Upper lobe of right lung (tissue), 1 donor: ENCODE measurements at regions not wholly inside any gene's neighbourhood (a gene's known extent, or its start where the extent isn't known, plus 50 kb on each side); places are given as distances from the start of the nearest gene placed in this dataset.
A peak's percentile ranks its signal among the peaks of the same experiment; 100 is the strongest.

Experiments
- ATAC-seq: fragments of 200-7000 bp; cut with Tn5 transposase; one replicate; pipeline ENCODE4 v1.9.1; 2020; ENCODE audit warnings: mild to moderate bottlenecking, moderate library complexity
- DNase-seq: peaks from one replicate; pipeline ENCODE4 v3.0.0-alpha.2; 2020
- H3K27ac ChIP-seq: fragments of 200-600 bp; one replicate; pipeline ENCODE4 v1.8.0; 2022
- H3K27me3 ChIP-seq: fragments of 200-600 bp; one replicate; pipeline ENCODE4 v1.8.0; 2022; ENCODE audit warnings: mild to moderate bottlenecking
- H3K36me3 ChIP-seq: fragments of 200-600 bp; one replicate; pipeline ENCODE4 v1.8.0; 2022
- H3K4me1 ChIP-seq: fragments of 200-600 bp; one replicate; pipeline ENCODE4 v1.8.0; 2022
- H3K4me3 ChIP-seq: fragments of 200-600 bp; one replicate; pipeline ENCODE4 v1.8.0; 2022; ENCODE audit warnings: mild to moderate bottlenecking
- H3K9me3 ChIP-seq: fragments of 200-600 bp; one replicate; pipeline ENCODE4 v1.8.0; 2022
- intact Hi-C: fragments of 100-400 bp; cut with DNase I; formaldehyde crosslinking; loops from one replicate; pipeline ENCODE4 v1.11.0; 2022
- TF ChIP-seq, protein P1 (sequence below): fragments of 200-600 bp; IDR thresholded peaks from one replicate; pipeline ENCODE4 v1.8.0; 2022; ENCODE audit warnings: antibody characterized with exemption
- donor health status: DM: no; HTN: yes; CAD: no; lungs with severe emphysema.

DNA sequence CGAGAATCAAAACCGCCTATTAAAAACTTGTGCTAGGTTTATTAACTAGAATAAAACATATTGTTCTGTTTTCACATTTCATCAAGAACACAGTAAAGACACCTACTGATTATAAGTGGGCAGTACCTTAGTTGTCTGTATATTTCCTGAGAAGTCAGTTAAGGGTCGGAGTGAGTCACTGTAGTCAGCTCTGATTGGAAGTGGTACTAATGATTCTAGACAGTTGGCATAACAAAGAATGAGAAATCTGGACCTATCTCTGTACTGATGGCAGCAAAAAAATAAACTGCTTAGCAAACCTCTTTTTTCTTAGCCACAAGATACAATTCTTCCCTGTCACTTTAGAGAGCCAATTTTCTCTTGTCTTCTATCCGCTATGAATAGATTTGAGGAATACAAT is 387.3 kb upstream of the ADGRB3 start:
- Histone ChIP-seq H3K4me3 (no peak overlapping the region), H3K36me3 (no peaks in the 10 kb centered on the region), H3K27ac (no peak overlapping the region), H3K27me3 (no peaks in the 10 kb centered on the region), H3K9me3 (peaks cover 5% of the 10 kb centered on the region), H3K4me1 (no peaks in the 10 kb centered on the region)
- ATAC-seq (no peak), DNase-seq (no peak)
- intact Hi-C loops: no loop called here
- TF ChIP-seq, protein P1, sequence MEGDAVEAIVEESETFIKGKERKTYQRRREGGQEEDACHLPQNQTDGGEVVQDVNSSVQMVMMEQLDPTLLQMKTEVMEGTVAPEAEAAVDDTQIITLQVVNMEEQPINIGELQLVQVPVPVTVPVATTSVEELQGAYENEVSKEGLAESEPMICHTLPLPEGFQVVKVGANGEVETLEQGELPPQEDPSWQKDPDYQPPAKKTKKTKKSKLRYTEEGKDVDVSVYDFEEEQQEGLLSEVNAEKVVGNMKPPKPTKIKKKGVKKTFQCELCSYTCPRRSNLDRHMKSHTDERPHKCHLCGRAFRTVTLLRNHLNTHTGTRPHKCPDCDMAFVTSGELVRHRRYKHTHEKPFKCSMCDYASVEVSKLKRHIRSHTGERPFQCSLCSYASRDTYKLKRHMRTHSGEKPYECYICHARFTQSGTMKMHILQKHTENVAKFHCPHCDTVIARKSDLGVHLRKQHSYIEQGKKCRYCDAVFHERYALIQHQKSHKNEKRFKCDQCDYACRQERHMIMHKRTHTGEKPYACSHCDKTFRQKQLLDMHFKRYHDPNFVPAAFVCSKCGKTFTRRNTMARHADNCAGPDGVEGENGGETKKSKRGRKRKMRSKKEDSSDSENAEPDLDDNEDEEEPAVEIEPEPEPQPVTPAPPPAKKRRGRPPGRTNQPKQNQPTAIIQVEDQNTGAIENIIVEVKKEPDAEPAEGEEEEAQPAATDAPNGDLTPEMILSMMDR: no peak

DNA sequence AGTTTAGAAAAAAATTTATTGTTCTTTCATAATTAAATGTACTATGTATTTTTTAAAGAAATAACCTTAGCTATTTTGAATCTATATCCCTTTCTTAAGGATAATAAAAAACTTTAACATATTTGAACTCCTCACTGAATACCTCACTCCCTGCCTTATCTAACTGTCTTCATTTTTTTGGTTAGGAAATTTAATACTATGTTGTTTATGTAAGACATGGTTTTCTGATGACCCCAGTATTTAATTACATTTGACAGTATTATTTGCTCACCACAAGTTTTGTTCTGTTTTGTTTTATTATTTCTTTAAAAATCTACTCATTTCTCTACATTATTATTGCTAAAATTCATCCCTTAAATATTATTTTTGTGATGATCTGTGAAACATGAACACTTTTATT is 394.4 kb upstream of the ADGRB3 start:
- H3K9me3 ChIP-seq: no peaks in the 10 kb centered on the region
- DNase-seq (no peak), ATAC-seq (no peak)
- TF ChIP-seq, protein P1: no peak
- no peaks in the 10 kb centered on the region for H3K4me1 ChIP-seq
- intact Hi-C loops: no loop called here
- no peak overlapping the region for H3K27ac ChIP-seq
- no peak overlapping the region for H3K4me3 ChIP-seq
- H3K36me3 ChIP-seq: no peaks in the 10 kb centered on the region
- H3K27me3 ChIP-seq: no peaks in the 10 kb centered on the region

DNA sequence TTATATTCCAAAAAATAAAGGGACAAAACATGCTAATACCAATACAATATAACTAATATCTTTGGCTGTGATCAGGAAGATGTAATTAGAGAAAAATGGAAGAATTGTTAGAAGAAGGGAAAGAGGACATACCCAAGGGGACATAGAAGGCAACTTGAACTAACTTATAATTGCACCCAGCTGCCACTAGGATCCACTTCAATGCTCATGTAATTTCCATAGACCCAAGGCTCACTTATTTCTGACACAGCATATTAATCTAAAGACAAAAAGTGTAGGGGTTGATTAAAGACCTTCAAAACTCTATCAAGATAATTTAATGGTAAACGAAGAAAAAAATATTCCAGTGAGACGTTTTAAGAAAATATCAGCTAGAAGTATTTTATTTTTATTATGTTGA is 396.0 kb upstream of the ADGRB3 start:
- no peaks in the 10 kb centered on the region for H3K27me3 ChIP-seq
- DNase-seq: no peak
- H3K36me3 ChIP-seq: no peaks in the 10 kb centered on the region
- intact Hi-C loops: no loop called here
- no peak for ATAC-seq
- H3K4me3 ChIP-seq: no peak overlapping the region
- no peak overlapping the region for H3K27ac ChIP-seq
- TF ChIP-seq, protein P1: no peak
- H3K4me1 ChIP-seq: no peaks in the 10 kb centered on the region
- no peaks in the 10 kb centered on the region for H3K9me3 ChIP-seq

DNA sequence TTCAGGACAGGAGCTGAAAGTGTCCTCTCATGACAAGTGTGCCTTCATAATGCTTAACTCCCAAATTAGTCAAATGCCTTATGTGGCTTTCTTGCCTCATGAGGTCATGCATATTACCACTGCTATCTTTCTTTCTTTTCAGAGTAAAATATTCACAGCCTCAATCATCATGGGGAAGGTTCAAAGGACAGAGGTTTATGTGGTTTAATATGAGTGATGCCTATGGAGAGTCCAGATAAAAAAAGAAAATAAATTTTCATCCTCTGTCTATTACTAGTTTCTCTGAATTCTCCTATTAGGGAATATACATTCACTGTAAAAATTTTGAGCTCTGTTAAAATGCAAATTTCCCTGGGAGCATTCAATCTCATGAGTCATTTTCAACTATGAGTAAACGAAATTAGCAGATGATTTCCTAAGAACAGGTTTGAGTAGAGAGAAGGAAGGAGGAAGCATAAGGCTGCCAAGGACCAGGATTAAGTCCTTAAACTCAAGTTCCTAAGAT is 396.9 kb upstream of the ADGRB3 start:
- TF ChIP-seq, protein P1: no peak
- no peaks in the 10 kb centered on the region for H3K27me3 ChIP-seq
- intact Hi-C loops: no loop called here
- ATAC-seq: peak; percentile 33
- no peaks in the 10 kb centered on the region for H3K36me3 ChIP-seq
- H3K27ac ChIP-seq: no peak overlapping the region
- no peaks in the 10 kb centered on the region for H3K4me1 ChIP-seq
- H3K4me3 ChIP-seq: no peak overlapping the region
- H3K9me3 ChIP-seq: no peaks in the 10 kb centered on the region
- DNase-seq: no peak

DNA sequence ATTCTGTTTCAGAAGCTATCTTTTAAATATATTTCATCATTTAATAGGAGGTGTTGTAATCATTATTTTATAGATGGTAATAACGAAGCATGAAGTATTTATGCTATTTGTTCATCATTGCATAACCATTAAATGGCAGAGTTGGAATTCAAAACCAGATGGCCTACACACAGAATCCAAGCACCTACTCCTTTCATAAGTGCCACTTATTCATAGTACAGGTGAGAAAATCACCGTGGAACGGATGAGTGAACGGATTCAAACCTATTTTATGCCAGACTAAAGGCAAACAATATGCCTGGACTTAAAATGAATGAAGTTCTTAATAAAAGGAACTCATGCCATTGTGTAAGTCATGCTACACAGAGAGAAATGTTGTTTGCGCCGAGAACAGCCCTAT is 397.9 kb upstream of the ADGRB3 start:
- ATAC-seq (no peak), DNase-seq (no peak)
- TF ChIP-seq, protein P1: no peak
- H3K4me3 ChIP-seq: no peak overlapping the region
- no peaks in the 10 kb centered on the region for H3K9me3 ChIP-seq
- H3K27ac ChIP-seq: no peak overlapping the region
- H3K4me1 ChIP-seq: no peaks in the 10 kb centered on the region
- intact Hi-C loops: no loop called here
- no peaks in the 10 kb centered on the region for H3K36me3 ChIP-seq
- H3K27me3 ChIP-seq: no peaks in the 10 kb centered on the region

DNA sequence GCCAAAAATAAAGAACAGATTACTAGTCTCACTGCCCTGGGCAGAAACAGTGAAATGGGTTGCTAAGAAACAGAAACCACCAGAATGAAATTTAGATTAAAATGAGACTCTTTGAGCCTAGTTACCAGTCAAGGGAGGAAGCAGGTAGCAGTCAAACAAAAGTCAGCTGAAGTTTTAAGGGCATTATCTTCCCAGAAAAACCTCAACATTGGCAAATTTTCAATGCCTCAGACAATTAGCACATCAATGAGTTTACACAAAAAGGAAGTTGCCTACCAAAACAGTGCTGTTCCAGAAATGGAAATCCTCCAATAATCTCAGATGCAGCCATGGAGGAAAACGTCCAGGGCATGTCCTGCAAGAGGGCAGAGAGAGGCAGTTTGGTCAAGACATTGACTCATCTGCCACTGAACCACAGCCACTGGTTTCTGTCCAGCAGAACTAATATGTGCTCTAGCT is 399.7 kb upstream of the ADGRB3 start:
- TF ChIP-seq, protein P1: no peak
- Histone ChIP-seq H3K27me3 (no peaks in the 10 kb centered on the region), H3K4me1 (no peaks in the 10 kb centered on the region), H3K27ac (no peak overlapping the region), H3K4me3 (no peak overlapping the region), H3K36me3 (no peaks in the 10 kb centered on the region), H3K9me3 (no peaks in the 10 kb centered on the region)
- no peak for DNase-seq
- no peak for ATAC-seq
- intact Hi-C loops: no loop called here
